ENCODE measurements at regions not wholly inside any gene's neighbourhood (a gene's known extent, or its start where the extent isn't known, plus 50 kb on each side); places are given as distances from the start of the nearest gene placed in this dataset.

DNA sequence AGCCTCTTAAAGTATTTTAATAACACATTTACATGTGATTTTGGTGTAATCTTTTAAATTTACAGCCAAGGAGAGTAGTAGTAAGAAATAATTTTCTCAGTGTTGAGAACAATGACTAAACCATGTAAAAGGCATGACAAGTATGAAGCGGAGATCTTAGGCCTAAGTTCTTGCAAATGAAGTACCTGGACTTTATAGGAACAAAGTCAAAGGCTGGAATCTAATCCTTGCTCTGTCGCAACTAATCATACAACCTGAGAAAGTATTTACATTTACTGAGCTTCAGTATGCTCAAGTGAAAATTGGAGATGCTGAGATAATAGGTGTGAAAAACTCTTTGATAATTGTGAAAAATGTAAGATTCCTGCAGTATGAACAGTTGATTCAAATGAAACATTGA is 86.4 kb upstream of the VGLL3 start:
- TF ChIP-seq POLR2A (IDR thresholded peaks at IDR 0.05), result no peak
- TF ChIP-seq, protein P1, sequence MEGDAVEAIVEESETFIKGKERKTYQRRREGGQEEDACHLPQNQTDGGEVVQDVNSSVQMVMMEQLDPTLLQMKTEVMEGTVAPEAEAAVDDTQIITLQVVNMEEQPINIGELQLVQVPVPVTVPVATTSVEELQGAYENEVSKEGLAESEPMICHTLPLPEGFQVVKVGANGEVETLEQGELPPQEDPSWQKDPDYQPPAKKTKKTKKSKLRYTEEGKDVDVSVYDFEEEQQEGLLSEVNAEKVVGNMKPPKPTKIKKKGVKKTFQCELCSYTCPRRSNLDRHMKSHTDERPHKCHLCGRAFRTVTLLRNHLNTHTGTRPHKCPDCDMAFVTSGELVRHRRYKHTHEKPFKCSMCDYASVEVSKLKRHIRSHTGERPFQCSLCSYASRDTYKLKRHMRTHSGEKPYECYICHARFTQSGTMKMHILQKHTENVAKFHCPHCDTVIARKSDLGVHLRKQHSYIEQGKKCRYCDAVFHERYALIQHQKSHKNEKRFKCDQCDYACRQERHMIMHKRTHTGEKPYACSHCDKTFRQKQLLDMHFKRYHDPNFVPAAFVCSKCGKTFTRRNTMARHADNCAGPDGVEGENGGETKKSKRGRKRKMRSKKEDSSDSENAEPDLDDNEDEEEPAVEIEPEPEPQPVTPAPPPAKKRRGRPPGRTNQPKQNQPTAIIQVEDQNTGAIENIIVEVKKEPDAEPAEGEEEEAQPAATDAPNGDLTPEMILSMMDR (IDR thresholded peaks at IDR 0.05 in 8 of 11, conservative IDR thresholded peaks at IDR 0.05 in 3 of 11), result no peak

Measured in spleen (tissue), 7 donors.